K562 (cell line): ENCODE measurements at regions not wholly inside any gene's neighbourhood (a gene's known extent, or its start where the extent isn't known, plus 50 kb on each side); places are given as distances from the start of the nearest gene placed in this dataset.

Experiments used
- BRCA1 ChIP-seq, 2 experiments: fragments of 450-650 bp in 1 of 2; sonication (generic) in 1 of 2; formaldehyde crosslinking in 1 of 2; IDR thresholded peaks; 2 replicates each; pipeline versions ENCODE4 v1.5.0 to v1.6.1; 2017 to 2020; ENCODE audit warnings: mild to moderate bottlenecking in 1 of 2, missing genetic modification reagents in 1 of 2
- NFYB ChIP-seq: IDR thresholded peaks from 2 replicates; pipeline ENCODE4 v1.6.1; 2011; ENCODE audit warnings: mild to moderate bottlenecking, moderate library complexity; ENCODE audit not compliant: insufficient read length; ENCODE audit errors: extremely low read depth
- ZBTB7A ChIP-seq: IDR thresholded peaks from 2 replicates; pipeline ENCODE4 v1.6.1; 2011; ENCODE audit warnings: low read depth, mild to moderate bottlenecking, low read length, moderate library complexity, borderline replicate concordance; ENCODE audit not compliant: control insufficient read depth
- ZNF354B ChIP-seq: fragments of 250-450 bp; sonication (Bioruptor Pico); IDR thresholded peaks from 2 replicates; pipeline ENCODE4 v1.4.0; 2020

DNA sequence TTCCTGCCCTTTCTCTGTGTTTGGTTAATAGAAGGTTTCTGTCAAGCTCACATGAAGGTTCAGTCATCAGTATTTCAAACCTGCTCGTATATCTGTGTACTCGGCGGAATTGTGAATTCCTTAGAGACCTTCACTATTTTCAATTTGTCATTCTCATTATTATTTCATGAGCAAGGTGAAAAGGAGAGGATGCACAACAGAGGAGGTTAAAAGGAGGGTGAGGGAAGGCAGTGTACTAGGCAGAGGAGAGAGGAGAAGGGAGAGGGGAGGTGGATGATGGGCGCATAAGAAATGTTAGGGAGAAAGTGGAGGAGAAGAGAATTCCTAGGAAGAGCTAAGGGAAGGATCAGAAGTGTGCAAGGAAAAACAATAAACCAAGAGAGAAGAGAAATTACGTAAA is 185.0 kb upstream of the COBL start:
- no peak for TF ChIP-seq NFYB
- no peak for TF ChIP-seq BRCA1 (IDR thresholded peaks at IDR 0.05)
- TF ChIP-seq BRCA1 (CRISPR knock-in tag; IDR thresholded peaks at IDR 0.05) = no peak
- TF ChIP-seq ZNF354B = no peak
- no peak for TF ChIP-seq ZBTB7A
